Calu3 (cell line): ENCODE measurements at regions not wholly inside any gene's neighbourhood (a gene's known extent, or its start where the extent isn't known, plus 50 kb on each side); places are given as distances from the start of the nearest gene placed in this dataset.

Experiments
- BruUV-seq: library from RNA; stranded (reverse); fragments of 400-500 nt; replicated peaks from 2 replicates; lab custom pipeline; 2021; lab: Mats Ljungman, UMichigan
- CTCF ChIA-PET: fragments of 300-600 bp; sonication (Branson Sonifier 250); formaldehyde crosslinking; loops from one replicate; lab custom pipeline; 2022; ENCODE audit warnings: antibody characterized with exemption; lab: Charles Lee
- DNase-seq: peaks from one replicate; pipeline ENCODE4 v3.0.0; 2022
- H3K27ac Mint-ChIP-seq: one replicate; pipeline ENCODE4 v1.8.0; 2022; ENCODE audit warnings: mixed read lengths; ENCODE audit not compliant: unreplicated experiment
- H3K27me3 Mint-ChIP-seq: one replicate; pipeline ENCODE4 v1.8.0; 2022; ENCODE audit warnings: mixed read lengths; ENCODE audit not compliant: unreplicated experiment
- H3K36me3 Mint-ChIP-seq: one replicate; pipeline ENCODE4 v1.8.0; 2022; ENCODE audit warnings: mild to moderate bottlenecking, moderate library complexity, mixed read lengths; ENCODE audit not compliant: insufficient read depth, unreplicated experiment
- H3K4me1 Mint-ChIP-seq: one replicate; pipeline ENCODE4 v1.8.0; 2022; ENCODE audit warnings: mild to moderate bottlenecking, low read depth, mixed read lengths; ENCODE audit not compliant: unreplicated experiment
- H3K4me3 Mint-ChIP-seq: one replicate; pipeline ENCODE4 v1.8.0; 2022; ENCODE audit warnings: mild to moderate bottlenecking, low read depth, moderate library complexity, mixed read lengths; ENCODE audit not compliant: unreplicated experiment
- H3K9me3 Mint-ChIP-seq: one replicate; pipeline ENCODE4 v1.8.0; 2022; ENCODE audit warnings: low read depth, mixed read lengths; ENCODE audit not compliant: unreplicated experiment
- CTCF ChIP-seq: fragments of 200-600 bp; IDR thresholded peaks from one replicate; pipeline ENCODE4 v1.8.0; 2022; ENCODE audit warnings: antibody characterized with exemption; ENCODE audit not compliant: unreplicated experiment
- intact Hi-C: fragments of 100-400 bp; cut with micrococcal nuclease; formaldehyde crosslinking; loops from one replicate; pipeline ENCODE4 v1.10.0; 2022; ENCODE audit not compliant: unreplicated experiment

GRCh38 chr13:62123409-62123808, 707.8 kb upstream of the PCDH20 start:
- Mint-ChIP-seq H3K27ac (no peak overlapping the region), H3K4me1 (no peaks in the 10 kb centered on the region), H3K36me3 (no peaks in the 10 kb centered on the region), H3K9me3 (no peaks in the 10 kb centered on the region), H3K27me3 (no peaks in the 10 kb centered on the region), H3K4me3 (no peak overlapping the region)
- no peak for TF ChIP-seq CTCF
- CTCF ChIA-PET = no interaction called here
- intact Hi-C loops = no loop called here
- DNase-seq = no peak
- no TSS peak for BruUV-seq

GRCh38 chr13:62122434-62122833, 706.8 kb upstream of the PCDH20 start:
- Mint-ChIP-seq H3K27me3 (no peaks in the 10 kb centered on the region), H3K27ac (no peak overlapping the region), H3K4me3 (no peak overlapping the region), H3K4me1 (no peaks in the 10 kb centered on the region), H3K9me3 (no peaks in the 10 kb centered on the region), H3K36me3 (no peaks in the 10 kb centered on the region)
- TF ChIP-seq CTCF = no peak
- no peak for DNase-seq
- intact Hi-C loops = no loop called here
- BruUV-seq = no TSS peak
- CTCF ChIA-PET = no interaction called here

DNA sequence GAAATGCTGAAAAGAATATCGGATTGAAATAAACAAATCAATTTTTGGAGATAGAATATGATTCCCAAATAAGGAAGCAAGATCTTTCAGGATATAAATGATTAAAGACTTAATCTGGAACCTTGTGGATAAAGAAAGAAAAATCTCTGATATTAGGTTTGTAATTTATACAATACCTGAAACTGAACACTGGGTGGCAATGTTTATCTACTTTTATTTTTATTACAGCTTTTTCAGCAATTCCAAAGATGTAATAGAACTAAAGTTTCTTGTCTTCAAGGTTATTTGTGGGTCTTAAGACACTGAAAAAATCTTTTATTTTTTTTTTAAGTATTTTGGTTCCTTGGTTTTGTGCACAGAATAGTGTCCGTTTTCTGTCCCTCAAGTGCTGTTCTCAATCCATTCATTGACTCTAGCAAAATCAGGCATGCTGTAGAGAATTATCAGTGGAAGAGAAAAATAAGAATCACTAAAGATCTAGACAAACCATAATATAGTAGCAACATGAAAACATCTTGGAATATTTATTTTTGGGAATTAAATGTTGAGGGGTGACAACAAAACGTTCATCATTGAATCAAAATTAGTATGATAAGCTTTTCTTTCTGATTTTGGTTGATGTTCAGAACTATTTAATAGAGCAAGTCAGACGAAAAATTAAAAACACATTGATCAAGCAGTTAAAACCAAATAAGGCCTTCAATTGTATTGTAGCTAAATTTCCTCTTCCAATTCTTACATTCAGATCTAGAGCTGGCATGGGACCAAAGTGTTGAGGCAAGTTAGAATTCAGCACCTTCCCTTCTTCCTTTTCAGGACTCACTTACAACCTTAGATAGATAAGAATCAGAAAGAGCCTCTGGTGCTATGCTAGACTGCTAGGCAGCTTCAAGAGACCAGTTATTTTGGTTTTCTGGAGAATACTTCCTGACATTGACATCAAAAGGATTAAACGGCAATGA, 704.4 kb upstream of the PCDH20 start:
- H3K27ac Mint-ChIP-seq = no peak overlapping the region
- H3K4me1 Mint-ChIP-seq = no peaks in the 10 kb centered on the region
- H3K27me3 Mint-ChIP-seq = no peaks in the 10 kb centered on the region
- intact Hi-C loops = loop anchor here (1.0 kb wide), 1 partner anchor 238 kb away; no protein-coding TSS in a partner anchor
- no peaks in the 10 kb centered on the region for H3K9me3 Mint-ChIP-seq
- BruUV-seq = no TSS peak
- no peak for DNase-seq
- no peaks in the 10 kb centered on the region for H3K36me3 Mint-ChIP-seq
- TF ChIP-seq CTCF = no peak
- CTCF ChIA-PET = no interaction called here
- H3K4me3 Mint-ChIP-seq = no peak overlapping the region

DNA sequence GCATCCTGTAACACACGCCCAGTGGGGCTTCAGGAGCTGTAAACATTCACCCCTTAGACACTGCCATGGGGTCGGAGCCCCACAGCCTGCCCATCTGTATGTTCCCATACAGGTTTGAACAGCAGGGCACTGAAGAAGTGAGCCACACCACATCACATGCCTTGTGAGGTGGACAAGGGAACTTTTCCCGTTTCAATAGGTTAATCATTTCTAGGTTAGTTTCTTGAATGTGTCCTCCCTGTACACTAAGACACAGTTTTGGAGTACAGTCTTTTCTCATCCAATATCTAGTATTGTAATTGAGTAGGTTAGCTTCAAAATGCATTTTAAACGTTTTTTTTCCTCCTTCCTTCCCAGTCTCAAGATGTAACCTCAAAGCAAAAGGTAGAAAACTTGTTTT, 700.2 kb upstream of the PCDH20 start:
- no peaks in the 10 kb centered on the region for H3K9me3 Mint-ChIP-seq
- H3K36me3 Mint-ChIP-seq = no peaks in the 10 kb centered on the region
- no peak for DNase-seq
- TF ChIP-seq CTCF = no peak
- CTCF ChIA-PET = no interaction called here
- H3K4me1 Mint-ChIP-seq = no peaks in the 10 kb centered on the region
- no TSS peak for BruUV-seq
- no peak overlapping the region for H3K27ac Mint-ChIP-seq
- H3K4me3 Mint-ChIP-seq = no peak overlapping the region
- no peaks in the 10 kb centered on the region for H3K27me3 Mint-ChIP-seq
- intact Hi-C loops = no loop called here
